ENCODE measurements at regions not wholly inside any gene's neighbourhood (a gene's known extent, or its start where the extent isn't known, plus 50 kb on each side); places are given as distances from the start of the nearest gene placed in this dataset.

GRCh38 chr3:76134166-76134565 lies 348.8 kb upstream of the ZNF717 start:
- peaks cover 4% of the 10 kb centered on the region for H3K4me1 ChIP-seq (ENCODE audit: insufficient read depth, low read length)
- no peak overlapping the region for H3K9ac ChIP-seq (ENCODE audit: low read depth, low read length)

GRCh38 chr3:76138921-76139320 lies 353.6 kb upstream of the ZNF717 start:
- Histone ChIP-seq H3K9ac (ENCODE audit: low read depth, low read length) (no peak overlapping the region), H3K36me3 (ENCODE audit: insufficient read depth, low read length) (no peaks in the 10 kb centered on the region), H3K4me1 (ENCODE audit: insufficient read depth, low read length) (no peaks in the 10 kb centered on the region), H3K9me3 (ENCODE audit: control insufficient read depth, insufficient read depth, low read length) (no peaks in the 10 kb centered on the region)

More at GRCh38 chr3:76134166-76134565, 348.8 kb upstream of the ZNF717 start:
- H3K36me3 ChIP-seq (ENCODE audit: insufficient read depth, low read length): no peaks in the 10 kb centered on the region
- H3K9me3 ChIP-seq (ENCODE audit: control insufficient read depth, insufficient read depth, low read length): no peaks in the 10 kb centered on the region

GRCh38 chr3:76147846-76148245 lies 362.5 kb upstream of the ZNF717 start:
- Histone ChIP-seq H3K4me1 (ENCODE audit: insufficient read depth, low read length) (no peaks in the 10 kb centered on the region), H3K9ac (ENCODE audit: low read depth, low read length) (no peak overlapping the region), H3K36me3 (ENCODE audit: insufficient read depth, low read length) (no peaks in the 10 kb centered on the region), H3K9me3 (ENCODE audit: control insufficient read depth, insufficient read depth, low read length) (no peaks in the 10 kb centered on the region)

GRCh38 chr3:76152028-76152427 lies 366.7 kb upstream of the ZNF717 start:
- H3K9me3 ChIP-seq (ENCODE audit: control insufficient read depth, insufficient read depth, low read length): no peaks in the 10 kb centered on the region
- H3K9ac ChIP-seq (ENCODE audit: low read depth, low read length): no peak overlapping the region
- no peaks in the 10 kb centered on the region for H3K36me3 ChIP-seq (ENCODE audit: insufficient read depth, low read length)
- no peaks in the 10 kb centered on the region for H3K4me1 ChIP-seq (ENCODE audit: insufficient read depth, low read length)

GRCh38 chr3:76161856-76162255 lies 376.5 kb upstream of the ZNF717 start:
- Histone ChIP-seq H3K9ac (ENCODE audit: low read depth, low read length) (no peak overlapping the region), H3K9me3 (ENCODE audit: control insufficient read depth, insufficient read depth, low read length) (no peaks in the 10 kb centered on the region), H3K4me1 (ENCODE audit: insufficient read depth, low read length) (peaks cover 4% of the 10 kb centered on the region; the same call in 1 of the 2 replicates), H3K36me3 (ENCODE audit: insufficient read depth, low read length) (no peaks in the 10 kb centered on the region)

- Histone ChIP-seq H3K9me3 (ENCODE audit: control insufficient read depth, insufficient read depth, low read length) (no peaks in the 10 kb centered on the region), H3K4me1 (ENCODE audit: insufficient read depth, low read length) (0 out of 2 replicates have a peak, but pooled peaks cover 4% of the 10 kb centered on the region), H3K9ac (ENCODE audit: low read depth, low read length) (no peak overlapping the region), H3K36me3 (ENCODE audit: insufficient read depth, low read length) (no peaks in the 10 kb centered on the region)
Observed at GRCh38 chr3:76171647-76172046, 386.3 kb upstream of the ZNF717 start.

GRCh38 chr3:76177610-76178009 lies 392.3 kb upstream of the ZNF717 start:
- Histone ChIP-seq H3K9ac (ENCODE audit: low read depth, low read length) (no peak overlapping the region), H3K4me1 (ENCODE audit: insufficient read depth, low read length) (peaks cover 3% of the 10 kb centered on the region; the same call in 1 of the 2 replicates), H3K9me3 (ENCODE audit: control insufficient read depth, insufficient read depth, low read length) (no peaks in the 10 kb centered on the region), H3K36me3 (ENCODE audit: insufficient read depth, low read length) (no peaks in the 10 kb centered on the region)

- Histone ChIP-seq H3K36me3 (ENCODE audit: insufficient read depth, low read length) (no peaks in the 10 kb centered on the region), H3K9me3 (ENCODE audit: control insufficient read depth, insufficient read depth, low read length) (no peaks in the 10 kb centered on the region), H3K9ac (ENCODE audit: low read depth, low read length) (no peak overlapping the region)
Observed at GRCh38 chr3:76178412-76178811, 393.1 kb upstream of the ZNF717 start.

GRCh38 chr3:76181213-76181612 lies 395.9 kb upstream of the ZNF717 start:
- no peak overlapping the region for H3K9ac ChIP-seq (ENCODE audit: low read depth, low read length)
- no peaks in the 10 kb centered on the region for H3K36me3 ChIP-seq (ENCODE audit: insufficient read depth, low read length)
- H3K9me3 ChIP-seq (ENCODE audit: control insufficient read depth, insufficient read depth, low read length): no peaks in the 10 kb centered on the region
- H3K4me1 ChIP-seq (ENCODE audit: insufficient read depth, low read length): peaks cover 3% of the 10 kb centered on the region; the same call in 1 of the 2 replicates

More at GRCh38 chr3:76178412-76178811, 393.1 kb upstream of the ZNF717 start:
- H3K4me1 ChIP-seq (ENCODE audit: insufficient read depth, low read length): peaks cover 3% of the 10 kb centered on the region; the same call in 1 of the 2 replicates

GRCh38 chr3:76198086-76198485 lies 412.7 kb upstream of the ZNF717 start:
- Histone ChIP-seq H3K4me1 (ENCODE audit: insufficient read depth, low read length) (no peaks in the 10 kb centered on the region; the same call in 1 of the 2 replicates), H3K9ac (ENCODE audit: low read depth, low read length) (no peak overlapping the region), H3K9me3 (ENCODE audit: control insufficient read depth, insufficient read depth, low read length) (no peaks in the 10 kb centered on the region), H3K36me3 (ENCODE audit: insufficient read depth, low read length) (no peaks in the 10 kb centered on the region)

- no peaks in the 10 kb centered on the region for H3K36me3 ChIP-seq (ENCODE audit: insufficient read depth, low read length)
- H3K9me3 ChIP-seq (ENCODE audit: control insufficient read depth, insufficient read depth, low read length): no peaks in the 10 kb centered on the region
- peaks cover 6% of the 10 kb centered on the region; the same call in 1 of the 2 replicates for H3K4me1 ChIP-seq (ENCODE audit: insufficient read depth, low read length)
- H3K9ac ChIP-seq (ENCODE audit: low read depth, low read length): no peak overlapping the region
Observed at GRCh38 chr3:76199382-76199781, 414.0 kb upstream of the ZNF717 start.

- Histone ChIP-seq H3K9ac (ENCODE audit: low read depth, low read length) (no peak overlapping the region), H3K9me3 (ENCODE audit: control insufficient read depth, insufficient read depth, low read length) (no peaks in the 10 kb centered on the region), H3K36me3 (ENCODE audit: insufficient read depth, low read length) (no peaks in the 10 kb centered on the region), H3K4me1 (ENCODE audit: insufficient read depth, low read length) (peaks cover 6% of the 10 kb centered on the region; the same call in 1 of the 2 replicates)
Observed at GRCh38 chr3:76203578-76203977, 418.2 kb upstream of the ZNF717 start.

GRCh38 chr3:76206346-76206745 lies 421.0 kb upstream of the ZNF717 start:
- peaks cover 6% of the 10 kb centered on the region; the same call in 1 of the 2 replicates for H3K4me1 ChIP-seq (ENCODE audit: insufficient read depth, low read length)
- H3K9ac ChIP-seq (ENCODE audit: low read depth, low read length): no peak overlapping the region
- no peaks in the 10 kb centered on the region for H3K36me3 ChIP-seq (ENCODE audit: insufficient read depth, low read length)
- H3K9me3 ChIP-seq (ENCODE audit: control insufficient read depth, insufficient read depth, low read length): no peaks in the 10 kb centered on the region

- H3K4me1 ChIP-seq (ENCODE audit: insufficient read depth, low read length): no peaks in the 10 kb centered on the region
- H3K9me3 ChIP-seq (ENCODE audit: control insufficient read depth, insufficient read depth, low read length): peaks cover 8% of the 10 kb centered on the region; the same call in 1 of the 2 replicates
- H3K36me3 ChIP-seq (ENCODE audit: insufficient read depth, low read length): no peaks in the 10 kb centered on the region
- no peak overlapping the region for H3K9ac ChIP-seq (ENCODE audit: low read depth, low read length)
Observed at GRCh38 chr3:76212679-76213078, 427.3 kb upstream of the ZNF717 start.

GRCh38 chr3:76222201-76222600 lies 436.9 kb upstream of the ZNF717 start:
- Histone ChIP-seq H3K9ac (ENCODE audit: low read depth, low read length) (no peak overlapping the region), H3K4me1 (ENCODE audit: insufficient read depth, low read length) (no peaks in the 10 kb centered on the region), H3K9me3 (ENCODE audit: control insufficient read depth, insufficient read depth, low read length) (no peaks in the 10 kb centered on the region), H3K36me3 (ENCODE audit: insufficient read depth, low read length) (no peaks in the 10 kb centered on the region)

- H3K9ac ChIP-seq (ENCODE audit: low read depth, low read length): no peak overlapping the region
- no peaks in the 10 kb centered on the region for H3K4me1 ChIP-seq (ENCODE audit: insufficient read depth, low read length)
- H3K36me3 ChIP-seq (ENCODE audit: insufficient read depth, low read length): no peaks in the 10 kb centered on the region
- no peaks in the 10 kb centered on the region for H3K9me3 ChIP-seq (ENCODE audit: control insufficient read depth, insufficient read depth, low read length)
Observed at GRCh38 chr3:76231258-76231657, 445.9 kb upstream of the ZNF717 start.
